Putamen (tissue), 1 donor: ENCODE measurements at regions not wholly inside any gene's neighbourhood (a gene's known extent, or its start where the extent isn't known, plus 50 kb on each side); places are given as distances from the start of the nearest gene placed in this dataset.
"Not testable (repeated sequence)": the region's sequence is repeated elsewhere in the genome, so short reads cannot be mapped to it uniquely, and the experiment has no call there.

ENCODE experiments used
- DNase-seq: peaks from one replicate; pipeline ENCODE4 v3.0.0-alpha.2; 2016; ENCODE audit warnings: low spot score

GRCh38 chrX:94341730-94342129, 667.7 kb downstream of the FAM133A start:
- not testable (repeated sequence) for DNase-seq

GRCh38 chrX:94361241-94361640, 687.2 kb downstream of the FAM133A start:
- no peak for DNase-seq

- no peak for DNase-seq
Measured at GRCh38 chrX:94365736-94366135, 691.7 kb downstream of the FAM133A start.

- DNase-seq: no peak
Measured at GRCh38 chrX:94366616-94367015, 692.6 kb downstream of the FAM133A start.

- no peak for DNase-seq
Measured at GRCh38 chrX:94389044-94389443, 715.0 kb downstream of the FAM133A start.

DNA sequence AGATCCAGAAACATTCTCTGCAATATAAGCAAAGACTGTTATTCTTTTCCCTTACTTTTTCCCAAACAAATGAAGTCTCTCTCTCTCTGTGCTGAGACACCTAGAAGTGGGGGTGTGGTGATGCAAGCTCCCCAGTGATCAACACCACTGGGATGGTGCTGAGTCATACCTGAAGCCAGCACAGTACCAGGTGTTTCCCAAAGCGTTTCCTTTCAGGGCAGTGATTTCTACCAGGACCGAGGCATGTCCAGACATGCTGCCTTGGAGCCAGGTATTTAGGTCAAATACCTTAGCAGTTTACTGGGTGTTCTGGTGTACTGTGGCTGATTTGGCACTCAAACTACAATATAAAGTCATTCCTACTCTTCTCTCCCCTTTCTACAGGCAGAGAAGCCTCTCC, 726.5 kb downstream of the FAM133A start:
- no peak for DNase-seq

GRCh38 chrX:94401426-94401825, 727.4 kb downstream of the FAM133A start:
- no peak for DNase-seq

DNA sequence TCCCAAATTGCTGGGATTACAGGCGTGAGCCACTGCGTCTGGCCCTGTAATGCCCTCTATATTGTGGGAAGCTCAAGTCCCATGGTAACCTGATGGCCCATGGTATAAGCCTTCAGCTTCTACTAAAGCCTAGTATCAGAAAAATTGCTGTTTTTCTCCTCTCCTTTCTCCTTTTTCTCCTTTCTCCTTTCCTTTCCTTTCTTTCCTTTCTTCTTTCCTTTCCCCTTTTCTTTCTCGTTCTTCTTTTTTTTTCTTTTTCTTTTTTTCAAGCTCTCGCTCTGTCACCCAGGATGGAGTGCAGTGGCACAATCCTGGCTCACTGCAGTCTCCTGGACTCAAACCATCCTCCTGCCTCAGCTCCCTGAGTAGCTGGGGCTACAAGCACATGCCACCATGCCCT, 740.7 kb downstream of the FAM133A start:
- no peak for DNase-seq

GRCh38 chrX:94418065-94418464, 744.1 kb downstream of the FAM133A start:
- DNase-seq: no peak

GRCh38 chrX:94424456-94424855, 750.5 kb downstream of the FAM133A start:
- DNase-seq: no peak

DNA sequence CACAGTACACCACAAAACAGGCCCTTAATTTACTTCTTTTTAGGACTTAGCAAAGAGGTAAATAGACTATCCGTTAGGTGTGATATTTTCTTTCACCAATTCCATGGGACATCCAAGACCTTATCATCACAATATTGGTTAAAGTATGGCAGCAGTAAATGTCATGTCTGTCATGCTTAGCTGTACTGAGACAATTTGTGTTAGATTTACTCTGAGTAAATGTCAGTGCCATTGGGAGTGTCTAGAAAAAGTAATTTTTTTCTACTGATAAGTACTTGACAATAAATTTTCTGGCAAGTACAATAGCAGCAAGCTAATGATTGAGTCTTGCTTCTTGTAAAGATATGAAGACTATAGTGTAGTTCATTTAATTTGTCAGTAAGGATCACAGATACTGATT, 756.1 kb downstream of the FAM133A start:
- DNase-seq: no peak

GRCh38 chrX:94435799-94436198, 761.8 kb downstream of the FAM133A start:
- no peak for DNase-seq

DNA sequence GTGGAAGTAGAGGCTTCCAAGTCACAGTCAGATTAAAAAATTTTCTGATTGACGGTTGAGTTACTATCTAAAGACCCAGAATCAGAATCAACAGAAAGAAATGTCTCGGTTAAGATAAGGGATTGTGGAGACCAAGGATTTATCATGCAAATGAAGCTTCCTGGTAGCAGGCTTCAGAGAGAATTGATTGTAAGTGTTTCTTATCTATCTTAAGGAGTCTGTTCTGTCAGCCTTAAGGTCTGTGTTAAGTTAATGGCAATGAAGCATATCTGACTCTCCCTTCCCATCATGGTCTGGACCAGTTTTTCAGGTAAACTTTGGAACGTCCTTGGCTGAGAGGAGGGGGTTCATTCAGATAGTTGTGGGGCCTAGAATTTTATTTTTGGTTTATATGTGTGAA, 780.2 kb downstream of the FAM133A start:
- DNase-seq: no peak

DNA sequence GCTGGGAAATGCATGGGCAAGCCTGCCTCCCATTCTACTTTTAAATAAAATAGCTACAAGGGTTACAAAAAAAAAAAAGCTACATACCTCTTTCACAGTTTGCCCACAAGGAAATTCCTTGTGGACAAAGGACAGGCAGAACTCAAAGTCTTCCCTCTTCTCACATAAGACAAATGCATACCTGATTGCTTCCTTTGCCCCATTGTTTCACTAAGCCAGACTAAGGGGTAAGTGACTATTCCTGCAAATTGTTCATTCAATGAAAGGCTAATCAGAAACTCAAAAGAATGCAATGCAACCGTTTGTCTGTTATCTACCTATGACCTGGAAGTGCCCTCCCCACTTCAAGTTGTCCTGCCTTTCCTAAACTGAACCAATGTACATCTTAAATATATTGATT, 780.6 kb downstream of the FAM133A start:
- DNase-seq: no peak

DNA sequence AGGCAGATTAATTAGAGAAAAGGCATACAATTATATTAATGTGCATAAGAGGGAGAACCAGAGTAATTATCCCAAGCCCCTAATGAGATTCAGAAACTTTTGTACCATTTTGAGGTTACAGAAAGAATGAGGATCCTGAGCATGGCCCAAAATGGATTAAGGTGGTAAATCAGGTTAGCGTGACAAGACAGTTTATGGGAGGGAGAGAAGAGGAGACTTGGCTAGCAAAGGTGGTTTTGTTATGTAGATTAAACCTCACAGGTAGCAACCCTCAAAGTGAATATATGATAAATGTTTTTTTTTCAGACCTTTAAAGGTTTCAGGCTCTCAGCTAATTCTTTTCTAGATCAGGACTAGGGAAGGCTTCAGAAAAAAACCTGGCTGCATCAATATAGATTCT, 781.8 kb downstream of the FAM133A start:
- DNase-seq: no peak

- no peak for DNase-seq
Measured at GRCh38 chrX:94492541-94492940, 818.5 kb downstream of the FAM133A start.

DNA sequence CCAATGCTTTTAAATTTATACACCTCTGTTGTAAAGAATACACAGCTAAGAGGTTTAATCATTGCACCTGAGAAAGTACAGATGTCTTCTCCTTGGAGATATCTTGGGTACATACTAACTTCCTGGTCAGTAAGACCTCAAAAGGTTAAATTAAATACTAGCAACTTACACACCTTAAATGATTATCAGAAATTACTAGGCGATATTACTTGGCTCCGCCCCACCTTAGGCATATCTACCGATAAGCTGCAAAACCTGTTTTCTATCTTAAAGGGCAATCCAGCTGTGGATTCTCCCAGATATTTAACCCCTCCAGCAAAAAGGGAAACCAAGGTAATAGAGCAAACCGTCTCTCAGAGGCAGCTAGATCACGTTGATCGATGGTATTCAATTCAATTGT, 819.4 kb downstream of the FAM133A start:
- no peak for DNase-seq

DNA sequence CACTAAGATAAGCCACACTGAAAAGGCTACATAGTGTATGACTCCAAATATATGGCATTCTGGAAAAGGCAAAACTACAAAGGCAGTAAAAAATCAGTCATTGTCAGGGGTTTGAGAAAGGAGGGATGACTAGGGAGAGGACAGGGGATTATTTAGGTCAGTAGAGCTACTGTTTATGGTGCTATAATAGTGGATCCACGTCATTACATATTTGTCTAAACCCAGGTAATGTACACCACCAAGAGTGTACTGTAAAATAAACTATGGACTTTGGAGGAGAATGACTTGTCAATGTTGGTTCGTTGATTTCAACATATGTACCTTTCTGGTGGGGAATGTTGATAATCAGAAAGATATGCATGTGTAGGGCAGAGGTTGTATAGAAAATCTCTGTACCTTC, 837.6 kb downstream of the FAM133A start:
- no peak for DNase-seq

DNA sequence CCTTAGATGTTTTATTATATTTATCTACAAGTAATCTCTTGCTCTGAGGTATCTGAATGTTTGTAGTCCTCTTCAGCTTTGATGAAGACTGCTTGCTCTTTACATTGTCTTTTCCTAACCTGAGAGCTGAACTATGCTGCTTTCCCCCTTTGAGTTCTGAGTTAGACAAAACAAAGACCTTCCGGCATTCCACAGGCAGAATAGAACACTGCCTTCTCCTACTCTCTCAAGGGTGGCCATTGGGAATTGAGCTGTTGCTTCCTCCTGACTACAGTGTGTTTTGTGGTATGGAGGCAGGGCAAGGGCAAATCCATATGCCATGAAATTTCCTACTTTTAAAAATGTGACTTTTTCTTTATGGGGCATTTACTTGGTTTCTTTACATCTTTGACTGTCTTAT, 841.0 kb downstream of the FAM133A start:
- no peak for DNase-seq

- DNase-seq: no peak
Measured at GRCh38 chrX:94524867-94525266, 850.9 kb downstream of the FAM133A start.

GRCh38 chrX:94545722-94546121, 871.7 kb downstream of the FAM133A start:
- DNase-seq: no peak

- no peak for DNase-seq
Measured at GRCh38 chrX:94551831-94552230, 877.8 kb downstream of the FAM133A start.

DNA sequence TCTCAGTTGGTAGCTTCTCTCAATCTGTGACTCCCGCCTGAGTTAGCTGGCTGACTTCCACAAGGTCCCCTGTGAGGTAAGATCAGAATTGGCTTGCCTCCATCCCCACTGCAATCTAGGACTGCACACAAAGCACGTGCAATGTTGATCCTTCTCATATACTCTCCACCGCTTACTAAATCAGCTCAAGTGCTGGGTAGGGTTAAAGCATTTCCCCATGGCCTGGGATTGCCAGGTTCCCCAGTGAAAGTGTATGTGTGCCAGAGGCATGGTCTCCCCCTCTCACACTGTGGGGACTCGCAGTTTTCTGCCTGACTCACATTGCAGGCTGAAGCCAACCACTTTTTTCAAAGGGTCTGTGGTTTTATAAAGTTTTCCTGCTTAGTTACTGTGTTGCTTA, 886.9 kb downstream of the FAM133A start:
- DNase-seq: no peak

- DNase-seq: no peak
Measured at GRCh38 chrX:94576367-94577004, 902.5 kb downstream of the FAM133A start.

DNA sequence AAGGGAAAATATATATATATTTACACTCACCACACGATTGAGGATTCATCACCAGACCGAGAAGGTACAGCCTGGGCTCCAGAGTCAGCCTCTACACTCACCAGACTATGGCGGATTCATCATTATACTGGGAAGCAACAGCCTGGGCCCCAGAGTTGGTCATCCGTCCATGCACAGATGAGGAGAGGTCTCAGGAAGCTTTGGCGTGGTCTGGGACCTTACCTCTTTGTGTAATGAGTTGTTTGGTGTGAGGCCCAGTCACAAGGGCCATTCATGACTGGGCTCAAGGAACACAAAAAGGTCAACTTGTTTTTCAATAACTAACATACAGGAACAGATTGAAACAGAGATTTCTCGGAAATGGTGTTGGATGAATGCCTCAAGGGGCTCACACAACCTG, 926.1 kb downstream of the FAM133A start:
- DNase-seq: no peak
